ENCODE measurements at regions not wholly inside any gene's neighbourhood (a gene's known extent, or its start where the extent isn't known, plus 50 kb on each side); places are given as distances from the start of the nearest gene placed in this dataset.
"Not testable (repeated sequence)": the region's sequence is repeated elsewhere in the genome, so short reads cannot be mapped to it uniquely, and the experiment has no call there.

- no peak for DNase-seq (ENCODE audit: low read depth)
Observed at GRCh38 chr3:64388886-64389285, 163.6 kb upstream of the PRICKLE2 start.

GRCh38 chr3:64387688-64388087 is 162.4 kb upstream of the PRICKLE2 start:
- DNase-seq (ENCODE audit: low read depth): no peak

GRCh38 chr3:64385277-64385676 is 160.0 kb upstream of the PRICKLE2 start:
- DNase-seq (ENCODE audit: low read depth): no peak

GRCh38 chr3:64384561-64384960 is 159.3 kb upstream of the PRICKLE2 start:
- no peak for DNase-seq (ENCODE audit: low read depth)

- no peak for DNase-seq (ENCODE audit: low read depth)
Observed at GRCh38 chr3:64382153-64382552, 156.9 kb upstream of the PRICKLE2 start.

GRCh38 chr3:64381367-64381766 is 156.1 kb upstream of the PRICKLE2 start:
- DNase-seq (ENCODE audit: low read depth): no peak

- DNase-seq (ENCODE audit: low read depth): no peak
Observed at GRCh38 chr3:64380546-64380945, 155.3 kb upstream of the PRICKLE2 start.

GRCh38 chr3:64379221-64379620 is 154.0 kb upstream of the PRICKLE2 start:
- DNase-seq (ENCODE audit: low read depth): no peak

GRCh38 chr3:64377942-64378341 is 152.7 kb upstream of the PRICKLE2 start:
- DNase-seq (ENCODE audit: low read depth): no peak

GRCh38 chr3:64375737-64376136 is 150.5 kb upstream of the PRICKLE2 start:
- no peak for DNase-seq (ENCODE audit: low read depth)

- DNase-seq (ENCODE audit: low read depth): no peak
Observed at GRCh38 chr3:64369390-64369789, 144.1 kb upstream of the PRICKLE2 start.

GRCh38 chr3:64368257-64369020 is 143.2 kb upstream of the PRICKLE2 start:
- DNase-seq (ENCODE audit: low read depth): no peak

GRCh38 chr3:64365877-64366276 is 140.6 kb upstream of the PRICKLE2 start:
- DNase-seq (ENCODE audit: low read depth): no peak

GRCh38 chr3:64363842-64364241 is 138.6 kb upstream of the PRICKLE2 start:
- no peak for DNase-seq (ENCODE audit: low read depth)

GRCh38 chr3:64361962-64362735 is 136.9 kb upstream of the PRICKLE2 start:
- DNase-seq (ENCODE audit: low read depth): no peak

- not testable (repeated sequence) for DNase-seq (ENCODE audit: low read depth)
Observed at GRCh38 chr3:64361036-64361435, 135.8 kb upstream of the PRICKLE2 start.

GRCh38 chr3:64360280-64360679 is 135.0 kb upstream of the PRICKLE2 start:
- DNase-seq (ENCODE audit: low read depth): no peak

GRCh38 chr3:64359735-64360134 is 134.5 kb upstream of the PRICKLE2 start:
- no peak for DNase-seq (ENCODE audit: low read depth)

GRCh38 chr3:64358853-64359252 is 133.6 kb upstream of the PRICKLE2 start:
- DNase-seq (ENCODE audit: low read depth): no peak

GRCh38 chr3:64358176-64358575 is 132.9 kb upstream of the PRICKLE2 start:
- DNase-seq (ENCODE audit: low read depth): no peak

- DNase-seq (ENCODE audit: low read depth): no peak
Observed at GRCh38 chr3:64357481-64357880, 132.2 kb upstream of the PRICKLE2 start.

GRCh38 chr3:64355401-64355807 is 130.1 kb upstream of the PRICKLE2 start:
- no peak for DNase-seq (ENCODE audit: low read depth)

GRCh38 chr3:64354956-64355355 is 129.7 kb upstream of the PRICKLE2 start:
- DNase-seq (ENCODE audit: low read depth): no peak

All from fibroblast of the conjunctiva (primary cell).